ENCODE measurements at regions not wholly inside any gene's neighbourhood (a gene's known extent, or its start where the extent isn't known, plus 50 kb on each side); places are given as distances from the start of the nearest gene placed in this dataset.

DNA sequence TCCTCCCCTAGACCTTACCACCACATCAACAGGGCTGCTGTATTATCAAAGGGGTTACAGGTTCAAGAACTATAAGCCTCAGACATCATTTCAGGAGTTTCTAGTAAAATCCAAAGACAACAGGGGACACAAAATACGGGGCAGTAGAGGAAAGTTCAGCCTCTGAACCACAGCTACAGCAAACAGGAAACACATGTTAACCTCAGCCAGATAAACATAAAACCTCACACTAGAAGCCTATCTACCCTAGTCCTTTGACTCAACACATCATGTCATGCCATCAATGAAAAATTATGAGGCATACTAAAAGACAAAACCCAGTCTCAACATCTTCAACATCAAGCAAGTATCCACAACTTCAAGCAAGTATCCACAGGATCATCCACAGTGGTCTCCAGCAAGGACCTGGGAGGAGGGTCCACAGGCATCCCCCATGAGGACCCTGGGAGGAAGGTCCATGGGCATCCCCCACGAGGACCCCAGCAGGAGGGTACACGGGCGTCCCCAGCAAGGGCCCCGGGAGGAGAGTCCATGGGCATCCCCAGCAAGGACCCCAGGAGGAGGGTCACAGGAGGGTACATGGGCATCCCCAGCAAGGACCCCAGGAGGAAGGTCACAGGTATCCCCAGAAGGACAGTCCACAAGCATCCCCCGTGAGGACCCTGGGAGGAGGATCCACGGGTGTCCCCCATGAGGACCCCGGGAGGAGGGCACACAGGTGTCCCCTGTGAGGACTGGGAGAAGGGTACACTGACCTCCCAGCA, 440.0 kb downstream of the MATN1 start:
- TF ChIP-seq PATZ1 (CRISPR knock-in tag; IDR thresholded peaks at IDR 0.05; ENCODE audit: borderline replicate concordance), result no peak
- TF ChIP-seq ZNF8 (CRISPR knock-in tag; IDR thresholded peaks at IDR 0.05), result no peak
- TF ChIP-seq RARB (CRISPR knock-in tag; IDR thresholded peaks at IDR 0.05), result no peak
- no peak for TF ChIP-seq CSRNP3 (CRISPR knock-in tag; IDR thresholded peaks at IDR 0.05)
- TF ChIP-seq ZC3H10 (CRISPR knock-in tag; IDR thresholded peaks at IDR 0.05), result no peak
- no peak for TF ChIP-seq PPARA (CRISPR knock-in tag; IDR thresholded peaks at IDR 0.05; ENCODE audit: borderline replicate concordance)
- TF ChIP-seq ZNF70 (CRISPR knock-in tag; IDR thresholded peaks at IDR 0.05), result no peak
